Calu3 (cell line): ENCODE measurements at regions not wholly inside any gene's neighbourhood (a gene's known extent, or its start where the extent isn't known, plus 50 kb on each side); places are given as distances from the start of the nearest gene placed in this dataset.

Experiments
- BruUV-seq: library from RNA; stranded (reverse); fragments of 400-500 nt; replicated peaks from 2 replicates; lab custom pipeline; 2021; lab: Mats Ljungman, UMichigan
- CTCF ChIA-PET: fragments of 300-600 bp; sonication (Branson Sonifier 250); formaldehyde crosslinking; loops from one replicate; lab custom pipeline; 2022; ENCODE audit warnings: antibody characterized with exemption; lab: Charles Lee
- DNase-seq: peaks from one replicate; pipeline ENCODE4 v3.0.0; 2022
- H3K27ac Mint-ChIP-seq: one replicate; pipeline ENCODE4 v1.8.0; 2022; ENCODE audit warnings: mixed read lengths; ENCODE audit not compliant: unreplicated experiment
- H3K27me3 Mint-ChIP-seq: one replicate; pipeline ENCODE4 v1.8.0; 2022; ENCODE audit warnings: mixed read lengths; ENCODE audit not compliant: unreplicated experiment
- H3K36me3 Mint-ChIP-seq: one replicate; pipeline ENCODE4 v1.8.0; 2022; ENCODE audit warnings: mild to moderate bottlenecking, moderate library complexity, mixed read lengths; ENCODE audit not compliant: insufficient read depth, unreplicated experiment
- H3K4me1 Mint-ChIP-seq: one replicate; pipeline ENCODE4 v1.8.0; 2022; ENCODE audit warnings: mild to moderate bottlenecking, low read depth, mixed read lengths; ENCODE audit not compliant: unreplicated experiment
- H3K4me3 Mint-ChIP-seq: one replicate; pipeline ENCODE4 v1.8.0; 2022; ENCODE audit warnings: mild to moderate bottlenecking, low read depth, moderate library complexity, mixed read lengths; ENCODE audit not compliant: unreplicated experiment
- H3K9me3 Mint-ChIP-seq: one replicate; pipeline ENCODE4 v1.8.0; 2022; ENCODE audit warnings: low read depth, mixed read lengths; ENCODE audit not compliant: unreplicated experiment
- CTCF ChIP-seq: fragments of 200-600 bp; IDR thresholded peaks from one replicate; pipeline ENCODE4 v1.8.0; 2022; ENCODE audit warnings: antibody characterized with exemption; ENCODE audit not compliant: unreplicated experiment
- intact Hi-C: fragments of 100-400 bp; cut with micrococcal nuclease; formaldehyde crosslinking; loops from one replicate; pipeline ENCODE4 v1.10.0; 2022; ENCODE audit not compliant: unreplicated experiment

DNA sequence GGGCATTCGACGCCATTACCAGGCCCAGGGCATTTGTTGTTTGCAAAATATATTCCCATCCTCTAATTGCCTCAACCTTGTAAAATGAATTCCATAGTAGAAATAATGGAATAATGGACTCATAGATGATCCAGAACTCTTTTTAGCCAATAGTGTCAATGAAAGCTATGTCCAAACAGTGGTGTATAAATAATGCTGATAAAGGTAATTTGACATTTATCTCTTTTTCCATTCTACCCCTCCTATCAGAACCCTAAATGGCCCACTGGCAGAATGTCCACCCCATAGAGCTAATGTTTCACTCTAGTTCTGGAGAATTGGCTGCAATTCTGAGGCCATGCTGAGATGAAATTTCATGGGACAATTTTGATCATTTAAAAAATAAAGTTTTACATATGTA is 76.4 kb upstream of the DLX6 start:
- no peaks in the 10 kb centered on the region for H3K36me3 Mint-ChIP-seq
- intact Hi-C loops: no loop called here
- no peak overlapping the region for H3K27ac Mint-ChIP-seq
- H3K27me3 Mint-ChIP-seq: peaks cover 22% of the 10 kb centered on the region
- CTCF ChIA-PET: no interaction called here
- no peak for TF ChIP-seq CTCF
- BruUV-seq: no TSS peak
- no peak overlapping the region for H3K4me3 Mint-ChIP-seq
- no peaks in the 10 kb centered on the region for H3K4me1 Mint-ChIP-seq
- no peaks in the 10 kb centered on the region for H3K9me3 Mint-ChIP-seq
- no peak for DNase-seq

- peaks cover 12% of the 10 kb centered on the region for H3K27me3 Mint-ChIP-seq
- intact Hi-C loops: no loop called here
- CTCF ChIA-PET: interaction anchor here (0.6 kb wide), 1 partner anchor 11 kb away, joined by 3 read pairs; no protein-coding TSS in a partner anchor
- H3K4me3 Mint-ChIP-seq: no peak overlapping the region
- H3K9me3 Mint-ChIP-seq: no peaks in the 10 kb centered on the region
- no peak for TF ChIP-seq CTCF
- no TSS peak for BruUV-seq
- no peaks in the 10 kb centered on the region for H3K4me1 Mint-ChIP-seq
- H3K36me3 Mint-ChIP-seq: no peaks in the 10 kb centered on the region
- H3K27ac Mint-ChIP-seq: no peak overlapping the region
- DNase-seq: no peak
These were observed 73.5 kb upstream of the DLX6 start for GRCh38 chr7:96931891-96932290.

DNA sequence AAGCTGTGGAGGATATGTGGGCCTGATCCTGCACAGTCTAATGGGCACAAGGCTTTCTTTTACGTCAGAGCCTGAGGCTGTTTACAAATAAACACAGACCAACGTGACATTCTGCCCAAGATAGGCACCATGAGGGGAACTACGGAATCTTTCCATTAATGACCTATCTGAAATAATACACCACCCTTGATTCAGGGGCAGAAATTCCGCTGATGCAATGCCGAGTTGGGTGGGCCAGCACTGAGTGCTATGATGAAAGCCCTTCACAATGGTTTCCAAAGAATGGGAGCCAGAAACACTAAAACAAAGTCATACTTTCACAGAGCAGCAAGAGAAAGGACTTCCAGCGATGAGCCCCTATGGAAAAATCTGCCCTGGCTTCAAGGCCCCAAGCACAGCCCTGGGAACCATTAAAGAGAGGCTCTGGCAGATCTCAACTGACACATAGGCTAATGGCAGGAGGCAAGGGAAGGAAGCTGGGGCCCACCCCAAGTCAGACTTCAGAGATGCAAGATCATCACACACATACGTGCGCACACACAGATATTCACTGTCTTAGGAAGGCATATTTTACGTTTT is 72.2 kb upstream of the DLX6 start:
- H3K36me3 Mint-ChIP-seq: no peaks in the 10 kb centered on the region

DNA sequence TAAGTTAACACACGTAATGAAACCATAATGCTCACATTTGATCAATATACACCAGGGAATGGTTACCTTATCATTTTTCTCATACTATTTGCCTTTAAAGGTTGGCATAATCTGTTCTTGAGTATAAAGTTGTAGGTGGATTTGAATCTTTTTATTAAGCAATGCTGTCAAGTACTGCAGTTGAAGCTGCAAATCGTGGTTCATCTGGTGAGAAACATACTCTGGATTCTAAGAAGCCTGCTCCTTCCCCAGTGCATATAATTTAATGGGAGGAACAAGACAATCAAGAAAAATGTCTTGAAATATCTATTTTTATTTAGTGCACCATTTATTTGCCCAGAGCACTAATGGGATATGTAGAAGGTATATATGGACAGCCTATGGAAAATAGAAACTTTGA is 68.7 kb upstream of the DLX6 start:
- intact Hi-C loops: no loop called here
- Mint-ChIP-seq H3K27me3 (no peaks in the 10 kb centered on the region), H3K36me3 (no peaks in the 10 kb centered on the region)

More for the DNA sequence above, 72.2 kb upstream of the DLX6 start:
- no peak for DNase-seq
- Mint-ChIP-seq H3K4me1 (no peaks in the 10 kb centered on the region), H3K27ac (no peak overlapping the region), H3K27me3 (peaks cover 12% of the 10 kb centered on the region), H3K4me3 (no peak overlapping the region), H3K9me3 (no peaks in the 10 kb centered on the region)
- BruUV-seq: no TSS peak
- CTCF ChIA-PET: no interaction called here
- no peak for TF ChIP-seq CTCF
- intact Hi-C loops: no loop called here

More for the DNA sequence above, 68.7 kb upstream of the DLX6 start:
- Mint-ChIP-seq H3K9me3 (no peaks in the 10 kb centered on the region), H3K4me3 (no peak overlapping the region), H3K4me1 (no peaks in the 10 kb centered on the region), H3K27ac (no peak overlapping the region)
- CTCF ChIA-PET: no interaction called here
- TF ChIP-seq CTCF: no peak
- no TSS peak for BruUV-seq
- DNase-seq: no peak
